ENCODE measurements at regions not wholly inside any gene's neighbourhood (a gene's known extent, or its start where the extent isn't known, plus 50 kb on each side); places are given as distances from the start of the nearest gene placed in this dataset.

DNA sequence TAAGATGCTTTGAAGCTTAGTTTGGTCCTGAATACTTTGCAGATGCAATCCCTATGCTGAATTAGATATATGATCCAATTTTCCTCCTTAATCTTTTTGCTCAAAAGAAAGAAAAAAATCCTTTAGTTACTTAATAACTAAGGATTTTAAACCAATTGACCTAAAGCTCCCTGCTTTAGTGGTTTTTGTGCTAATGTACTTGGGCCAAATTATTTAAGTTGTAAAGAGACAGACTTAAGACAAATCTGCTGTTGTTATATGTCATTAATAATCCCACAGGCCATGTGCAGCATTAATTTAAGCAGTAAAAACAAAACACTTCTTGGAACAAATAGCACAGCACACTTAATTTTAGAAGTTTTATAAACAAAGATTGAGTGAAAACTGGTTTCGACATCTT, 776.1 kb upstream of the SEMA6D start:
- H3K36me3 ChIP-seq = no peaks in the 10 kb centered on the region
- no peak for DNase-seq
- no peak overlapping the region for H3K27ac ChIP-seq
- no peak for TF ChIP-seq CTCF (IDR thresholded peaks at IDR 0.05; ENCODE audit: low read depth, low read length)
- H3K4me3 ChIP-seq (ENCODE audit: low read depth, low read length) = no peak overlapping the region
- no peaks in the 10 kb centered on the region for H3K9me3 ChIP-seq (ENCODE audit: severe bottlenecking)
- H3K27me3 ChIP-seq (ENCODE audit: insufficient read depth, low read depth, severe bottlenecking) = no peaks in the 10 kb centered on the region

- Histone ChIP-seq H3K36me3 (no peaks in the 10 kb centered on the region), H3K9me3 (ENCODE audit: severe bottlenecking) (no peaks in the 10 kb centered on the region), H3K4me3 (ENCODE audit: low read depth, low read length) (no peak overlapping the region), H3K27me3 (ENCODE audit: insufficient read depth, low read depth, severe bottlenecking) (no peaks in the 10 kb centered on the region), H3K27ac (no peak overlapping the region)
- DNase-seq = no peak
- no peak for TF ChIP-seq CTCF (IDR thresholded peaks at IDR 0.05; ENCODE audit: low read depth, low read length)
Measured at GRCh38 chr15:46946953-46947352, 770.4 kb upstream of the SEMA6D start.

DNA sequence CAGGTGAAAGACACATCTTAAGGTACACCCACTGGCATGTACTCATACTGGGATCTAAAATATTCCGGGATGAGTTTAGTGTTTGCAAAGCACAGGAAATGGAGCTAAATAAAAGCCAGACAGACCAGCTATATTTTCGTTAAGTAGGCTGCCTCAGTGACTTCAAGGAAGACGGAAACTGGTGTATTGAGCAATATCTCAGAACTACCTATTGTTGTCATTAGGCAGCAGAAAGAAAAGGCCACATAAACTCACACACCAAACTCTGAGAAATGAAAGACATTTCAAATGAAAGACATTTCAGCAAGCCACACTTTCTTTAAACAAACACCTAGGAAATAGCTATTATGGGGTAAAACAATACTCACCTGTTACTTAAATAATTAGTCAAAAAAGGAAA, 761.7 kb upstream of the SEMA6D start:
- Histone ChIP-seq H3K36me3 (no peaks in the 10 kb centered on the region), H3K4me3 (ENCODE audit: low read depth, low read length) (no peak overlapping the region), H3K27ac (no peak overlapping the region), H3K27me3 (ENCODE audit: insufficient read depth, low read depth, severe bottlenecking) (no peaks in the 10 kb centered on the region), H3K9me3 (ENCODE audit: severe bottlenecking) (no peaks in the 10 kb centered on the region)
- no peak for TF ChIP-seq CTCF (IDR thresholded peaks at IDR 0.05; ENCODE audit: low read depth, low read length)
- DNase-seq = no peak

DNA sequence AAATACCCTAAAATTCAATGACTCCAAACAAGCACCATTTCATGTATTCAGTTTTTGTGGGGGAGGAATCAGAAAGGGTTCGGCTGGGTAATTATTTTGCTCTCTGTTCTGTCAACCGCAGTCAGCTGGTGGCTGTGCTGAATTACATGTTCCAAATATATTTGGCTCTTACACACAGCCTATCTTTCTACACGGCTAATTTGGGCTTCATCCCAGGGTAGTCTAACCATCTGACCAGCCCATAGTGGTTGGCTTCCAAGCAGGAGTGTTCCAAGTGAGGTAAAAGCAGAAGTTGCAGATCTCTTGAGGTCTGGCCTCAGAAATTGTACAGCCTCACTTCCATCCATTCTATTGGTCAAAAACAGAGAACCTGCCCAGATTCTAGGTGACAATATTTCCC, 760.8 kb upstream of the SEMA6D start:
- Histone ChIP-seq H3K27me3 (ENCODE audit: insufficient read depth, low read depth, severe bottlenecking) (no peaks in the 10 kb centered on the region), H3K36me3 (no peaks in the 10 kb centered on the region), H3K27ac (no peak overlapping the region), H3K4me3 (ENCODE audit: low read depth, low read length) (no peak overlapping the region), H3K9me3 (ENCODE audit: severe bottlenecking) (no peaks in the 10 kb centered on the region)
- no peak for TF ChIP-seq CTCF (IDR thresholded peaks at IDR 0.05; ENCODE audit: low read depth, low read length)
- DNase-seq = no peak

GRCh38 chr15:46956881-46957280, 760.4 kb upstream of the SEMA6D start:
- no peak for DNase-seq
- no peaks in the 10 kb centered on the region for H3K36me3 ChIP-seq
- H3K4me3 ChIP-seq (ENCODE audit: low read depth, low read length) = no peak overlapping the region
- no peak overlapping the region for H3K27ac ChIP-seq
- TF ChIP-seq CTCF (IDR thresholded peaks at IDR 0.05; ENCODE audit: low read depth, low read length) = no peak
- H3K27me3 ChIP-seq (ENCODE audit: insufficient read depth, low read depth, severe bottlenecking) = no peaks in the 10 kb centered on the region
- H3K9me3 ChIP-seq (ENCODE audit: severe bottlenecking) = no peaks in the 10 kb centered on the region

DNA sequence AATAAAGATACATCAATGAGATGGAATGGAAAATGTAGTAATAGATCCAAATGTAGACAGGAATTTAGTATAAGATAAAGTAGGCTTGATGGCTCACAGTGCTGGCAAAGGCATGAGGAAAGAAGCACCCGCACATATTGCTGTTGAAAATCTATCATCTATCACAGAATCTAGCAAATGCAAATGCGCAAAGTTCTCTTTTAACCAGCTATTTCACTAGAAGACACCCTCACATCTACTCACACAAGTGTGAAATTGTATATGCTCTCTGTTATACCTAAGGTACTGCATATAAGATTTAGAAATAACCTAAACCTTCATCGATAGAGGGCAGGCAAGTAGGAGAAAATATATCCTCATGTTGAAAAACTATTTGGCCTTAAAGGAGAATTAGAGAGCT, 756.7 kb upstream of the SEMA6D start:
- H3K27ac ChIP-seq = no peak overlapping the region
- H3K9me3 ChIP-seq (ENCODE audit: severe bottlenecking) = no peaks in the 10 kb centered on the region
- H3K36me3 ChIP-seq = no peaks in the 10 kb centered on the region
- no peaks in the 10 kb centered on the region for H3K27me3 ChIP-seq (ENCODE audit: insufficient read depth, low read depth, severe bottlenecking)
- no peak for TF ChIP-seq CTCF (IDR thresholded peaks at IDR 0.05; ENCODE audit: low read depth, low read length)
- DNase-seq = no peak
- no peak overlapping the region for H3K4me3 ChIP-seq (ENCODE audit: low read depth, low read length)

Data from WERI-Rb-1 (cell line).